Transverse colon (tissue), 4 donors: ENCODE measurements at regions not wholly inside any gene's neighbourhood (a gene's known extent, or its start where the extent isn't known, plus 50 kb on each side); places are given as distances from the start of the nearest gene placed in this dataset.

Experiments
- DNase-seq: peaks from one replicate; pipeline ENCODE4 v3.0.0-alpha.2; 2019
- H3K27ac ChIP-seq, 4 donors: fragments of 200-600 bp; sonication (generic); 2 replicates each; pipeline ENCODE4 v1.5.1; 2016 to 2018; ENCODE audit warnings: inconsistent platforms in 4 of 4
- H3K27me3 ChIP-seq: fragments of 200-600 bp; sonication (generic); 2 replicates; pipeline ENCODE4 v1.5.1; 2017; ENCODE audit warnings: inconsistent platforms
- H3K36me3 ChIP-seq, 4 donors: fragments of 200-600 bp; sonication (generic); 2 replicates each; pipeline ENCODE4 v1.5.1; 2017 to 2019; ENCODE audit warnings: inconsistent platforms in 4 of 4
- H3K4me1 ChIP-seq, 4 donors: fragments of 200-600 bp; sonication (generic); 2 replicates each; pipeline ENCODE4 v1.5.1; 2017 to 2020; ENCODE audit warnings: inconsistent platforms in 4 of 4
- H3K4me3 ChIP-seq, 4 donors: fragments of 200-600 bp; sonication (generic); 1 replicate in 1 of 4; 2 replicates in 3 of 4; pipeline versions ENCODE4 v1.5.1 to v1.6.1; 2017 to 2019; ENCODE audit warnings: inconsistent platforms in 4 of 4
- H3K9me3 ChIP-seq, 2 donors: fragments of 200-600 bp; sonication (generic); 2 replicates each; pipeline ENCODE4 v1.5.1; 2017 to 2019; ENCODE audit warnings: inconsistent platforms in 2 of 2
- EP300 ChIP-seq: sonication (generic); formaldehyde crosslinking; IDR thresholded peaks from one replicate; pipeline ENCODE4 v1.6.1; 2017; ENCODE audit warnings: antibody characterized with exemption, low read depth
- POLR2A ChIP-seq: fragments of 450-650 bp; IDR thresholded peaks from one replicate; pipeline ENCODE4 v1.6.1; 2016; ENCODE audit warnings: antibody characterized with exemption, mild to moderate bottlenecking, moderate library complexity
- POLR2AphosphoS5 ChIP-seq, 3 donors: sonication (generic); formaldehyde crosslinking; IDR thresholded peaks; one replicate each; pipeline ENCODE4 v1.6.1; 2016; ENCODE audit warnings: antibody characterized with exemption in 3 of 3
- WGBS, 2 donors: methylation state at CpG; one replicate each; pipeline ENCODE4 v1.1.5; 2018; ENCODE audit warnings: low coverage in 1 of 2; 5-methylcytosine and 5-hydroxymethylcytosine counted together
- in situ Hi-C, 4 donors: fragments of 200-750 bp; cut with MboI; loops; one replicate each; pipeline versions ENCODE4 v1.15.0 to v1.15.1; 2017; ENCODE audit warnings: low sequenced_read_pairs in 3 of 4, low pct_ligation_motif_present in 1 of 4, low pct_unique_long_range_greater_than_20kb in 1 of 4
- intact Hi-C: fragments of 100-400 bp; cut with DNase I; formaldehyde crosslinking; loops from one replicate; pipeline ENCODE4 v1.15.1; 2023; ENCODE audit warnings: low total_unique reads
- TF ChIP-seq, protein P1 (sequence below), 5 experiments: fragments of 200-600 bp in 3 of 5; fragments of 450-650 bp in 2 of 5; sonication (generic) in 3 of 5; IDR thresholded peaks; 1 replicate in 2 of 5; 2 replicates in 3 of 5; pipeline ENCODE4 v1.5.1; 2016 to 2017; ENCODE audit warnings: antibody characterized with exemption in 5 of 5, inconsistent platforms in 3 of 5, mild to moderate bottlenecking in 2 of 5, moderate library complexity in 1 of 5

DNA sequence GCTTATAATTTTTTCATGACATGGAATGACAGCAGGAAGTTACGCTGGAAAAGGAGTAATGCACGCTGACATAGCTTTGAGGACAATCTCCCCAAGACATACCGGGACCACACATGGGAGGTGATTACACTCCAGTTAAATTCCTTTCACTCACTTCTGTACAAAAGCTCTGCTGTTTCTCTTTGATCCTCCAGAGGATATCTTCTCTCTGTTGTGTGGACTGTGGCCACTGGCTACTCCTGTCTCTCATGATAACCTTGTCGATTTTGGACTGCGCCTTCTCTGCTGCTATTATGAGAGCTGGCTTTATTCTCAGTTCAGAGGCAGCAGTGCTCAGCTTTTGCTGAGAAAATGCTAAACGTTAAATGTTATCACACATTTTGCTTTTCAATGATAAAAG is 464.6 kb downstream of the FGF9 start:
- in situ Hi-C loops: no loop called here
- DNase-seq: no peak
- H3K27me3 ChIP-seq: no peaks in the 10 kb centered on the region
- no peak for TF ChIP-seq EP300
- TF ChIP-seq POLR2AphosphoS5 (IDR thresholded peaks at IDR 0.05): no peak
- TF ChIP-seq, protein P1, sequence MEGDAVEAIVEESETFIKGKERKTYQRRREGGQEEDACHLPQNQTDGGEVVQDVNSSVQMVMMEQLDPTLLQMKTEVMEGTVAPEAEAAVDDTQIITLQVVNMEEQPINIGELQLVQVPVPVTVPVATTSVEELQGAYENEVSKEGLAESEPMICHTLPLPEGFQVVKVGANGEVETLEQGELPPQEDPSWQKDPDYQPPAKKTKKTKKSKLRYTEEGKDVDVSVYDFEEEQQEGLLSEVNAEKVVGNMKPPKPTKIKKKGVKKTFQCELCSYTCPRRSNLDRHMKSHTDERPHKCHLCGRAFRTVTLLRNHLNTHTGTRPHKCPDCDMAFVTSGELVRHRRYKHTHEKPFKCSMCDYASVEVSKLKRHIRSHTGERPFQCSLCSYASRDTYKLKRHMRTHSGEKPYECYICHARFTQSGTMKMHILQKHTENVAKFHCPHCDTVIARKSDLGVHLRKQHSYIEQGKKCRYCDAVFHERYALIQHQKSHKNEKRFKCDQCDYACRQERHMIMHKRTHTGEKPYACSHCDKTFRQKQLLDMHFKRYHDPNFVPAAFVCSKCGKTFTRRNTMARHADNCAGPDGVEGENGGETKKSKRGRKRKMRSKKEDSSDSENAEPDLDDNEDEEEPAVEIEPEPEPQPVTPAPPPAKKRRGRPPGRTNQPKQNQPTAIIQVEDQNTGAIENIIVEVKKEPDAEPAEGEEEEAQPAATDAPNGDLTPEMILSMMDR (IDR thresholded peaks at IDR 0.05): no peak
- TF ChIP-seq POLR2A: no peak
- no peaks in the 10 kb centered on the region for H3K36me3 ChIP-seq
- H3K27ac ChIP-seq: no peak overlapping the region
- no peaks in the 10 kb centered on the region for H3K9me3 ChIP-seq
- intact Hi-C loops: no loop called here
- WGBS, 2 donors: 53 to 79% methylated on average over 2 to 6 of the region's 6 CpGs
- H3K4me3 ChIP-seq: no peak overlapping the region
- no peaks in the 10 kb centered on the region for H3K4me1 ChIP-seq

DNA sequence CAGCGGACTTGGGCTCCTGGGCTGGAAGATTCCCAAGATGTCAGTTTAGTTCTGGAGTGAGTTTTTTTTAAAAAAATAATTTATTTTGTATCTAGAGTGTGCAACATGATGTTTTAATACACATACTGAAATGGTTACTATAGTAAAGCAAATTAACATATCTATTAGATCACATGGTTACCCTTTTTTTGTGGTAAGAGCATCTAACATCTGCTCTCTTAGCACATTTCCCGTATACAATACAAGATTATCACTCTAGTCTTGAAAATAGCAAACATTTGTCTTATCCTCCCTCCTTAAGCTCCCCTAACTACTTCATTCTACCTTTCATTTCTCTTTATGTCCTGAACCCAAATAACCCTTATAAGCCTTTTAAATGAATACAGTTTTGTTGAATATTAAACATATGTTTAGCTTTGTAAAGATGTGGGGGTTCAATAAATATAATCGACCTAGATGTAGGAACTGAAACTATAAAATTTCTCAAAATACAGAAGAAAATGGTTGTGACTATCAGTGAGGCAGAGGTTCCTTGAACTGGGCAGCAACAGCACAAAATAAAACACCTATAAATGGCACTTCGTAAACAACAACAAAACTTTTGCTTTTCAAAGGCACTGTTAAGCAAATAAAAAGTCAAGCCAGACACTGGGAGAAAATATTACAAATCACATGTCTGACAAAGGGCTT is 466.6 kb downstream of the FGF9 start:
- H3K4me1 ChIP-seq: no peaks in the 10 kb centered on the region
- H3K27ac ChIP-seq: no peak overlapping the region
- no peaks in the 10 kb centered on the region for H3K27me3 ChIP-seq
- DNase-seq: no peak
- H3K9me3 ChIP-seq: no peaks in the 10 kb centered on the region
- in situ Hi-C loops (no loop called here), intact Hi-C loops (no loop called here)
- H3K36me3 ChIP-seq: no peaks in the 10 kb centered on the region
- WGBS, 2 donors: 81 to 87% methylated on average over 3 to 4 of the region's 4 CpGs
- TF ChIP-seq, protein P1 (IDR thresholded peaks at IDR 0.05): no peak
- TF ChIP-seq EP300 (no peak), POLR2A (no peak), POLR2AphosphoS5 (IDR thresholded peaks at IDR 0.05) (no peak)
- no peak overlapping the region for H3K4me3 ChIP-seq

DNA sequence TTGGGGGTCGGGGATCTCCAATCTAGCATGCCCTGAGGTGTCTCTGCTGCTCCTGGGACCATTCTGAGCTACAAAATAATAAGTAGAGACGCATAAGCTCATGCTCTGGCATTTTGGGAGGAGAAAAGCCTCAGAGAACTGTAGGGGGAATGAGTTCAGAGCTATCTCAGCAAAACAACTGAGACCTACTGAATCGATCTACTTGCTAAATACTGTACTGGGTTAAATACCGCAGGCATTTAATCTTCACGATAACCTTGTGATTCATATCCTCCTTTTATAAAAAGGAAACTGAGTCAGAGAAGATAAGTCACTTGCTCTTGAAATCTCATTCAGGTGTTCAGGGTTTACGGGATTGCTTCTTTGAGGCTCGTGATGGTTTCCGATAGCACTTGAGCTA is 468.1 kb downstream of the FGF9 start:
- H3K4me3 ChIP-seq: no peak overlapping the region

DNA sequence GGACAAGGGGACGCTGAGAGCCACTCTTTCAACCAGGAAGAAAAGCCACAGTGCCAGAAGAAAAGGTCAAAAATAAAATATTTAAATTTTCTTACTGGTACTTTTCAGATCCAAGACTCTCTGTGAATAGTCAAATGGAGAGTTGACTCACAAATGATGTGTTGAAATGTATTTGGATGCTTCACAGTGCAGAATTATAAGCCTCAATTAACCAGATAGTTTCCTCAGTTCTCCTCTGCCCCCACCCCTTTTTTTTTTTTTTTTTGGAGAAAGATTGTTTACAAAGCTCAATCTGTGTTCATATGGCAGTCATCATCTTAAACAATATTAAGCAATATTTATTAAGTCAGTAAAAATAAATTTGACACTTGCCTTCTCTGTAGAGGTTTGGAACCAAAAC is 470.8 kb downstream of the FGF9 start:
- TF ChIP-seq POLR2AphosphoS5 (IDR thresholded peaks at IDR 0.05) (no peak), POLR2A (no peak), EP300 (no peak)
- TF ChIP-seq, protein P1 (IDR thresholded peaks at IDR 0.05): no peak
- Histone ChIP-seq H3K4me3 (no peak overlapping the region), H3K9me3 (no peaks in the 10 kb centered on the region), H3K27ac (no peak overlapping the region), H3K4me1 (no peaks in the 10 kb centered on the region), H3K36me3 (no peaks in the 10 kb centered on the region), H3K27me3 (no peaks in the 10 kb centered on the region)
- intact Hi-C loops (no loop called here), in situ Hi-C loops (no loop called here)
- WGBS, 2 donors: 57 to 67% methylated on average over 1 of the region's 1 CpG
- DNase-seq: no peak

More for the DNA sequence above, 468.1 kb downstream of the FGF9 start:
- WGBS, 2 donors: 86 to 92% methylated on average over 7 to 8 of the region's 8 CpGs
- no peak overlapping the region for H3K27ac ChIP-seq
- in situ Hi-C loops: no loop called here
- H3K36me3 ChIP-seq: no peaks in the 10 kb centered on the region
- no peak for DNase-seq
- intact Hi-C loops: no loop called here
- no peaks in the 10 kb centered on the region for H3K27me3 ChIP-seq
- H3K9me3 ChIP-seq: no peaks in the 10 kb centered on the region
- TF ChIP-seq POLR2AphosphoS5 (IDR thresholded peaks at IDR 0.05): no peak
- no peak for TF ChIP-seq POLR2A
- TF ChIP-seq, protein P1 (IDR thresholded peaks at IDR 0.05): no peak
- TF ChIP-seq EP300: no peak
- no peaks in the 10 kb centered on the region for H3K4me1 ChIP-seq
